RCC 7860 (cell line): ENCODE measurements at regions not wholly inside any gene's neighbourhood (a gene's known extent, or its start where the extent isn't known, plus 50 kb on each side); places are given as distances from the start of the nearest gene placed in this dataset.
A peak's percentile ranks its signal among the peaks of the same experiment; 100 is the strongest.

Source experiments
- DNase-seq: peaks from one replicate; pipeline ENCODE4 v3.0.0-alpha.2; 2015; ENCODE audit warnings: low spot score
- FAIRE-seq: peaks from 2 replicates; lab custom pipeline; 2012; peaks lifted over from hg19 to GRCh38; lab: Jason Lieb, UNC

- FAIRE-seq (no peak), DNase-seq (no peak)
Measured at GRCh38 chr1:222047366-222047765, 305.5 kb upstream of the DUSP10 start.

GRCh38 chr1:222046684-222047263 is 304.9 kb upstream of the DUSP10 start:
- no peak for DNase-seq
- no peak for FAIRE-seq

GRCh38 chr1:222045786-222046185 is 303.9 kb upstream of the DUSP10 start:
- FAIRE-seq (no peak), DNase-seq (no peak)

GRCh38 chr1:222045236-222045635 is 303.3 kb upstream of the DUSP10 start:
- FAIRE-seq (no peak), DNase-seq (no peak)

- no peak for DNase-seq
- no peak for FAIRE-seq
Measured at GRCh38 chr1:222043444-222044292, 301.8 kb upstream of the DUSP10 start.

- FAIRE-seq = no peak
- no peak for DNase-seq
Measured at GRCh38 chr1:222042120-222042519, 300.2 kb upstream of the DUSP10 start.

GRCh38 chr1:222040955-222041354 is 299.1 kb upstream of the DUSP10 start:
- FAIRE-seq (no peak), DNase-seq (no peak)

GRCh38 chr1:222040121-222040805 is 298.4 kb upstream of the DUSP10 start:
- DNase-seq (no peak), FAIRE-seq (no peak)

- FAIRE-seq (no peak), DNase-seq (no peak)
Measured at GRCh38 chr1:222038971-222039370, 297.1 kb upstream of the DUSP10 start.

- no peak for FAIRE-seq
- no peak for DNase-seq
Measured at GRCh38 chr1:222037720-222038119, 295.8 kb upstream of the DUSP10 start.

- FAIRE-seq (no peak), DNase-seq (no peak)
Measured at GRCh38 chr1:222034790-222035189, 292.9 kb upstream of the DUSP10 start.

- no peak for FAIRE-seq
- no peak for DNase-seq
Measured at GRCh38 chr1:222033450-222033849, 291.6 kb upstream of the DUSP10 start.

GRCh38 chr1:222031318-222031717 is 289.4 kb upstream of the DUSP10 start:
- no peak for FAIRE-seq

GRCh38 chr1:222028676-222029075 is 286.8 kb upstream of the DUSP10 start:
- FAIRE-seq = no peak
- no peak for DNase-seq

More at GRCh38 chr1:222031318-222031717, 289.4 kb upstream of the DUSP10 start:
- no peak for DNase-seq

- no peak for DNase-seq
- FAIRE-seq = no peak
Measured at GRCh38 chr1:222028116-222028515, 286.2 kb upstream of the DUSP10 start.

- no peak for FAIRE-seq
- no peak for DNase-seq
Measured at GRCh38 chr1:222026280-222026679, 284.4 kb upstream of the DUSP10 start.

GRCh38 chr1:222023025-222023424 is 281.1 kb upstream of the DUSP10 start:
- DNase-seq (no peak), FAIRE-seq (no peak)

GRCh38 chr1:222021129-222021528 is 279.2 kb upstream of the DUSP10 start:
- DNase-seq = peak; percentile 79
- peak; percentile 81 for FAIRE-seq

GRCh38 chr1:222020553-222020952 is 278.7 kb upstream of the DUSP10 start:
- FAIRE-seq = no peak
- DNase-seq = peak; percentile 20

GRCh38 chr1:222019029-222019428 is 277.1 kb upstream of the DUSP10 start:
- DNase-seq = no peak
- no peak for FAIRE-seq

- no peak for DNase-seq
- no peak for FAIRE-seq
Measured at GRCh38 chr1:222018041-222018440, 276.2 kb upstream of the DUSP10 start.

GRCh38 chr1:222015686-222016085 is 273.8 kb upstream of the DUSP10 start:
- FAIRE-seq (no peak), DNase-seq (no peak)
